Kidney tubule cell (primary cell): ENCODE measurements at regions not wholly inside any gene's neighbourhood (a gene's known extent, or its start where the extent isn't known, plus 50 kb on each side); places are given as distances from the start of the nearest gene placed in this dataset.
"Not testable (repeated sequence)": the region's sequence is repeated elsewhere in the genome, so short reads cannot be mapped to it uniquely, and the experiment has no call there.

Source experiments
- DNase-seq: peaks from one replicate; pipeline ENCODE4 v3.0.0-alpha.2; 2018; ENCODE audit warnings: low spot score

GRCh38 chr20:12737497-12737896 is 271.3 kb upstream of the SPTLC3 start:
- DNase-seq = no peak

DNA sequence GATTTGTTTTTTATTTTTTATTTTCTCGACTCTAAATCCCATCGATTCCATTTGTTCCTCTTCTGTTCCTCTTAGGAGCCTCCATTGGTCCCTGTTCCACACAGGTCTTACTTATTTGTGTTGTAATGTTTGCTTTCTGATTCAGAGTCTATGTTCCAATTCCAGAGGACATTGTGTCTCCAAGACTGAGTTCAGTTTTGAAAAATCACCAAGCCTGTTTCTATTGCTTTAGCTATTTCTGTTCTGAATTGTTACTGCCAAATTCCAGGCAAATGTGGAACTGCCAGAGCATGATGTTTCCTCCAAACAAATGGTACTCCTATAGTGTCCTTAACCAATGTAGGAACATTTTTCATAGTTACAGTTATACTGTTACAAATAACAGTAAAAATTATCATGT is 270.9 kb upstream of the SPTLC3 start:
- DNase-seq = no peak

DNA sequence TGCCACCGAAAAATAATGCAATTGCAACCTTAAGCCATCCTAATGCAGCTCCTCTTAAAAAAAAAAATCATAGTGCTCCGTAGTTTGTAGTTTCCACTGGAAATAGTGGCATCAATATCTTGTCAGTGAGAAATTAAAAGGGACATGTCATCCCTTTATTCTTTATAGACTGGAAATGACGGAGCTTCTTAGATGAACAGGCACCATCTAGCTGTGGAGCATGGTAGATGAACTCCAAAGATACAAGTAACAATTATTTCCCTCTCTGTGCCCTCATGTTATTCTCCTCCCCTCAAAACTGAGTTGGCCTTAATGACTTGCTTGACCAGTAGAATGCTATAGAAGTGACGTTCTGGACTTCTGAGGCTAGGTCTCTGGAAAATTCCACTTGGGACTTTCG is 268.1 kb upstream of the SPTLC3 start:
- DNase-seq = no peak

DNA sequence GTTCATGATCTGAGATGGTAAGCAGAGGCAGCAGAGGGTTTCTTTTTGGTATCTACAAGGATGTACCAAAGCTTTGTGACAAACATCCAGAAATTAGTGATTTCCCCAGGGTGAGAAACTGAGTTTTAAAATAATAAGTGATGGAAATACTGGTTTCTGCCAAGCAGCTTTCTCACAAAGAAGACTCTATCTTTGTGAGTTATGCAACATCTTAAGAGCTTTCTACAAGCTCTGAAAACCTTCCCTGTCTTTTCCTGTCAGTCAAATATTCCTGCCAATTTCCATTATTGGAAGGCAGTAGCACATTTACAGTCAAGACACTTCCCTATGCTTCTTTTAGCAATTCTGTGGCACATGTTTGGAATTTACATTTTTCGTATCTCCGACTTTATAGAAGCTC is 264.7 kb upstream of the SPTLC3 start:
- DNase-seq = no peak

- no peak for DNase-seq
These were observed 260.3 kb upstream of the SPTLC3 start for GRCh38 chr20:12748359-12748994.

- no peak for DNase-seq
These were observed 258.6 kb upstream of the SPTLC3 start for GRCh38 chr20:12750221-12750620.

GRCh38 chr20:12752900-12753693 is 255.7 kb upstream of the SPTLC3 start:
- DNase-seq = not testable (repeated sequence)

DNA sequence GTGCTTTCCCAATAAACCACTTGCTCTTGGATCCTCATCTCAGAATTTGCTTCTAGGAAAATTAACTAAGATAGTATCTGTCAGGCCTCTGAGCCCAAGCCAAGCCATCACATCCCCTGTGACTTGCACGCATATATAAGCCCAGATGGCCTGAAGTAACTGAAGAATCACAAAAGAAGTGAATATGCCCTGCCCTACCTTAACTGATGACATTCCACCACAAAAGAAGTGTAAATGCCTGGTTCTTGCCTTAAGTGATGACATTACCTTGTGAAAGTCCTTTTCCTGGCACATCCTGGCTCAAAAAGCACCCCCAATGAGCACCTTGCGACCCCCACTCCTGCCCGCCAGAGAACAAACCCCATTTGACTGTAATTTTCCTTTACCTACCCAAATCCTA is 255.0 kb upstream of the SPTLC3 start:
- not testable (repeated sequence) for DNase-seq

- not testable (repeated sequence) for DNase-seq
These were observed 249.3 kb upstream of the SPTLC3 start for GRCh38 chr20:12759493-12759892.

- peak; percentile 30 for DNase-seq
These were observed 246.0 kb upstream of the SPTLC3 start for GRCh38 chr20:12762725-12763124.

- peak; percentile 4 for DNase-seq
These were observed 245.4 kb upstream of the SPTLC3 start for GRCh38 chr20:12763406-12763805.

DNA sequence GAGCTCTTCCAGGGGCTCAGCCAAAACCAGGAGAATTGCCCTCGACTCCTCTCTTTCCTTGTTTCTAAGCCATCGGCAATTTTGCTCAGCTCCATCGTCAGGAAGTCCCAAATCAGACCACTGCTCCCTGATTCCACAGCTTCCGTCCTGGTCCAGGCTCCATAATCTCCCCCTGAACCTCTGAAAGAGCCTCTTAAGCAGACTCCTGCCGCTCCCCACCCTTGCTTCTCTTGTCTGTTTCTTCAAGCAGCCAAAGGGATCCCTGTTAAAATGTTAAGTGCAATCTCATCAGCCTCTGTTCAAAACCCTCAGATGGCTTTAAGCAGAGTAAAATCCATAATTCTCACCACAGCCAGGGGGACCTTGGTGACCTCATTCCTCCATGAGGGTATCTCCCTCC is 244.7 kb upstream of the SPTLC3 start:
- no peak for DNase-seq

DNA sequence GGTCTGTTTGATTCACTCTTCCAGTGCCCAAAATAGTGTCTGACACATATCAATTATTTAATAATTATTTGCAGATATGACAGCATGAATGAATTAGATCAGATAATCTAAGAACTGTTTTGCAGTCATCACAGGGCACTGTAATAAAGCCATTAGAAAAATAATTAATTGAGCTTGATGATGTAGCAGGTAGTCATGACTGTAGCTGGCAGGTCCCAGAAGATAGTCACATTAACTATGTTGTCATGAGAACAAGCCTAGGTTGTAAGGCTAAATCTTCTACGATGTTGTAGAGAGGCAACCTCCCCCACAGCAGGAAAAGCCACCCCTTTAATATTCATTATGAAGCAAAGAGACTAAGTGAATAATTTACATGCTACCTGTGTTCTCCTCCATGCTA is 243.9 kb upstream of the SPTLC3 start:
- no peak for DNase-seq

DNA sequence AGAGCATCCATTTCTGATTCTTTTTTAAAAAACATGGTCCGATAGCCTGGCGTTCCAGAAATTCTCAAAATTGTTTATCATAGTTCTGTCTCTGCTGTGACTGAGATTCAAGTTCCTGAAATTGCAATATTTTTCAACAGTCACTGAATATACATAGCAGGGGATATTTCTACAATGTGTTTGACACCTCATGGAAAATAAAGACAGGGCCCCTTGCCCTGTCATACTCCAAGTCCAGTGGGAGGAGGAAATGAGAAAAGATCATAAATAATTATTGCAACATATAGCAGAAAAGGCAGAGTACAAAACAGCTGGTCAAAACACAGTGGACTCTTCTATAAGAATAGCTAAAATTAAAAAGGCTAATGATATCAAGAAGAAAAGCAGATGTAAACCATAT is 234.8 kb upstream of the SPTLC3 start:
- no peak for DNase-seq

GRCh38 chr20:12775041-12775440 is 233.7 kb upstream of the SPTLC3 start:
- DNase-seq = peak; percentile 79

- no peak for DNase-seq
These were observed 231.8 kb upstream of the SPTLC3 start for GRCh38 chr20:12777016-12777415.

- DNase-seq = no peak
These were observed 222.5 kb upstream of the SPTLC3 start for GRCh38 chr20:12786276-12786675.

- no peak for DNase-seq
These were observed 220.0 kb upstream of the SPTLC3 start for GRCh38 chr20:12788632-12789299.

DNA sequence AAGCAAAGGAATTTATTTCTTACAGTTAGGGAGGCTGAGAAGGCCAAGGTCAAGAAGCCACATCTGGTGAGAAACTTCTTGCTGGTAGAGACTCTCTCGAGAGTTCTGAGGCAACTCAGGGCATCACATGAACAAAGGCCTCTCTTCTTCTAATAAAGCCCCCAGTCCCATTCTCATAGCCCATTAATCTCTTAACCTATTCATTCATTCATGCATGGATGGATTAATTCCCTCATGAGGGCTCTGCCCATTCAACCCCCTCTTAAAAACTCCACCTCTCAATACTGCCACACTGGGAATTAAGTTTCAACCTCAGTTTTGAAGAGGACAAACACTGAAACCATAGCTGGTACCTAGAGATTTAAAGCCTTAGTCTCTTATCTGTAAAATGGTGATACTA is 217.9 kb upstream of the SPTLC3 start:
- DNase-seq = no peak

DNA sequence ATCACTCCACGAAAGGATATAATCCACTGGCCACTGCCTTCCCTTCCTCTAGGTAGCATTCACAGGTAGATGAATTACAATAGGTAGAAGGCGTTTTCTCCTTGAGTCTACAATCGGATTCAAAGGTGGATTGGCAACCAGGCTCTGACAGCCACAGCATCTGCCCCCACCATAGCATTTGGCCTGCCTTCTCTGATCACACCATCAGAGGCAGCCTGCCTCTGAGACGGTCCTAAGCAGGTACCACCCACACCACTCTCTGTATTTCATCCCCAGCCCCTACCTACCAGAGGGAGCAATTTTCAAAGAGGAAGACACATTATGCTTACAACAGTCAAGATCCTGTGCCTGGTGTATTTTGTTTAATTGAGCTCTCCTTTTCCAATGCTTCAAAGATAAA is 210.5 kb upstream of the SPTLC3 start:
- no peak for DNase-seq

GRCh38 chr20:12808006-12808567 is 200.7 kb upstream of the SPTLC3 start:
- DNase-seq = no peak

GRCh38 chr20:12815231-12815768 is 193.5 kb upstream of the SPTLC3 start:
- DNase-seq = no peak
